Activated CD4-positive, alpha-beta T cell treated with anti-CD3 and anti-CD28 coated beads for 48 hours (primary cell): ENCODE measurements at regions not wholly inside any gene's neighbourhood (a gene's known extent, or its start where the extent isn't known, plus 50 kb on each side); places are given as distances from the start of the nearest gene placed in this dataset.
"Not testable (repeated sequence)": the region's sequence is repeated elsewhere in the genome, so short reads cannot be mapped to it uniquely, and the experiment has no call there.

Experiments
- DNase-seq: peaks from one replicate; pipeline ENCODE4 v3.0.0-alpha.2; 2020

GRCh38 chr3:159669766-159670165, 318.9 kb upstream of the IL12A start:
- DNase-seq, result no peak

GRCh38 chr3:159672728-159673688, 315.6 kb upstream of the IL12A start:
- no peak for DNase-seq

GRCh38 chr3:159674583-159674982, 314.1 kb upstream of the IL12A start:
- no peak for DNase-seq

GRCh38 chr3:159675285-159675684, 313.4 kb upstream of the IL12A start:
- no peak for DNase-seq

- DNase-seq, result no peak
These were observed 308.7 kb upstream of the IL12A start for GRCh38 chr3:159679900-159680299.

- not testable (repeated sequence) for DNase-seq
These were observed 306.9 kb upstream of the IL12A start for GRCh38 chr3:159681717-159682116.

GRCh38 chr3:159685801-159686200, 302.8 kb upstream of the IL12A start:
- no peak for DNase-seq

- DNase-seq, result no peak
These were observed 295.4 kb upstream of the IL12A start for GRCh38 chr3:159693226-159693625.

- no peak for DNase-seq
These were observed 276.9 kb upstream of the IL12A start for GRCh38 chr3:159711560-159712333.

GRCh38 chr3:159721324-159721723, 267.3 kb upstream of the IL12A start:
- DNase-seq, result no peak

GRCh38 chr3:159723295-159723694, 265.3 kb upstream of the IL12A start:
- DNase-seq, result no peak

GRCh38 chr3:159724627-159725026, 264.0 kb upstream of the IL12A start:
- DNase-seq, result no peak

GRCh38 chr3:159726231-159726964, 262.2 kb upstream of the IL12A start:
- no peak for DNase-seq

GRCh38 chr3:159727506-159727905, 261.1 kb upstream of the IL12A start:
- DNase-seq, result no peak

- DNase-seq, result no peak
These were observed 257.4 kb upstream of the IL12A start for GRCh38 chr3:159731254-159731653.

GRCh38 chr3:159732172-159733111, 256.2 kb upstream of the IL12A start:
- no peak for DNase-seq

- DNase-seq, result no peak
These were observed 255.3 kb upstream of the IL12A start for GRCh38 chr3:159733194-159733860.

- DNase-seq, result no peak
These were observed 254.0 kb upstream of the IL12A start for GRCh38 chr3:159734681-159735080.

- no peak for DNase-seq
These were observed 249.5 kb upstream of the IL12A start for GRCh38 chr3:159739166-159739565.

GRCh38 chr3:159739969-159740368, 248.7 kb upstream of the IL12A start:
- DNase-seq, result no peak

GRCh38 chr3:159741281-159741680, 247.4 kb upstream of the IL12A start:
- DNase-seq, result no peak
